ENCODE measurements at regions not wholly inside any gene's neighbourhood (a gene's known extent, or its start where the extent isn't known, plus 50 kb on each side); places are given as distances from the start of the nearest gene placed in this dataset.

DNA sequence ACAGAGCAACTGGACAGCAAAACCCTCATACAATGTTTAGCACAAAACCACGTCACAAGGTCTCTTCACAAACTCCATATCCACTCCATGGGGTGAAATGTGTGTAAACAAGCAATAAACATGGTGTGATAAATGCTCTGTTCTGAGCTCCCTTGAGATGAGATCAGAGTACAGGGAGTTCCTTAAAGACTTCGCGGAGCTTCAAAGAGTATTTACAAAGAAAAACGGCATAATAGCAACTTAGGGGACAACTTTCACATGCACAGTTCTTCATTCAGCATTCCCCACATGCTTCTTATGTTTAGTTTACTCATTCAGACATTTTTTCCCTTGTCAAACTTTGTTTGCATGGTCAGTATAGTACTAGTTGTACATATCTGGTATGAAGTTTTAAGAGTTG lies 52.5 kb upstream of the SUCLG2 start:
- no peak overlapping the region for H3K27ac ChIP-seq
- ATAC-seq = no peak
- no peaks in the 10 kb centered on the region for H3K36me3 ChIP-seq
- no peaks in the 10 kb centered on the region for H3K9me3 ChIP-seq
- no peaks in the 10 kb centered on the region for H3K4me1 ChIP-seq
- TF ChIP-seq, protein P1, sequence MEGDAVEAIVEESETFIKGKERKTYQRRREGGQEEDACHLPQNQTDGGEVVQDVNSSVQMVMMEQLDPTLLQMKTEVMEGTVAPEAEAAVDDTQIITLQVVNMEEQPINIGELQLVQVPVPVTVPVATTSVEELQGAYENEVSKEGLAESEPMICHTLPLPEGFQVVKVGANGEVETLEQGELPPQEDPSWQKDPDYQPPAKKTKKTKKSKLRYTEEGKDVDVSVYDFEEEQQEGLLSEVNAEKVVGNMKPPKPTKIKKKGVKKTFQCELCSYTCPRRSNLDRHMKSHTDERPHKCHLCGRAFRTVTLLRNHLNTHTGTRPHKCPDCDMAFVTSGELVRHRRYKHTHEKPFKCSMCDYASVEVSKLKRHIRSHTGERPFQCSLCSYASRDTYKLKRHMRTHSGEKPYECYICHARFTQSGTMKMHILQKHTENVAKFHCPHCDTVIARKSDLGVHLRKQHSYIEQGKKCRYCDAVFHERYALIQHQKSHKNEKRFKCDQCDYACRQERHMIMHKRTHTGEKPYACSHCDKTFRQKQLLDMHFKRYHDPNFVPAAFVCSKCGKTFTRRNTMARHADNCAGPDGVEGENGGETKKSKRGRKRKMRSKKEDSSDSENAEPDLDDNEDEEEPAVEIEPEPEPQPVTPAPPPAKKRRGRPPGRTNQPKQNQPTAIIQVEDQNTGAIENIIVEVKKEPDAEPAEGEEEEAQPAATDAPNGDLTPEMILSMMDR (IDR thresholded peaks at IDR 0.05) = no peak
- no peak overlapping the region for H3K4me3 ChIP-seq
- intact Hi-C loops (cut with DNase I) = no loop called here
- no peak for DNase-seq
- H3K27me3 ChIP-seq = no peaks in the 10 kb centered on the region

DNA sequence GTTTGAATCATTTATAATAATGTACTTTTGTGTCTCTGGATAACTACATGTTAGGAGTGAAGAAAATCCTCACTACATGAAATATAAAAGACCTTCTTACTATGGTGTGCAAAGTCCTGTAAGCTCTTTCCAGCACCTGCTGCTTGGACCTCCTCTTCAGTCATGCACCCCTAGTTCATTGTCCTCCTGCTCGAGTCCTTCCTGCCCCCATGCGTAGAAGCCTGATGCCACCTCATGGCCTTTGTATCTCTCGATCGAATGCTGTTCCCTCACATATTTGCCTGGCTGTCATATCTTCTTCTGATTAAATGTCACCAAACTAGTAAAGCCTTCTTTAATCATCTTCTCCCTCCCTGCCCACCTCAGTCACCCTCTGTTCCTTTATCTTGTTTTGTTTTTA lies 49.9 kb upstream of the SUCLG2 start:
- ATAC-seq (no peak), DNase-seq (no peak)
- Histone ChIP-seq H3K4me3 (no peak overlapping the region), H3K27ac (no peak overlapping the region), H3K27me3 (no peaks in the 10 kb centered on the region), H3K36me3 (no peaks in the 10 kb centered on the region), H3K4me1 (no peaks in the 10 kb centered on the region), H3K9me3 (no peaks in the 10 kb centered on the region)
- intact Hi-C loops (cut with DNase I) = no loop called here
- TF ChIP-seq, protein P1 (IDR thresholded peaks at IDR 0.05) = no peak
